K562 (cell line): ENCODE measurements at regions not wholly inside any gene's neighbourhood (a gene's known extent, or its start where the extent isn't known, plus 50 kb on each side); places are given as distances from the start of the nearest gene placed in this dataset.
A peak's percentile ranks its signal among the peaks of the same experiment; 100 is the strongest.

ENCODE experiments used
- AFF4 ChIP-seq: sonication (generic); formaldehyde crosslinking; IDR thresholded peaks from 2 replicates; pipeline ENCODE4 v1.8.0; 2023; ENCODE audit warnings: mild to moderate bottlenecking, missing genetic modification reagents
- CBX1 ChIP-seq: sonication (generic); IDR thresholded peaks from 2 replicates; pipeline ENCODE4 v1.6.1; 2016; ENCODE audit warnings: antibody characterized with exemption, low read depth, mild to moderate bottlenecking
- COPS2 ChIP-seq: fragments of 450-650 bp; conservative IDR thresholded peaks from 2 replicates; pipeline ENCODE4 v1.6.1; 2016; ENCODE audit warnings: mild to moderate bottlenecking, moderate library complexity
- EGR1 ChIP-seq: fragments of 450-650 bp; conservative IDR thresholded peaks from 2 replicates; pipeline ENCODE4 v1.6.1; 2017; ENCODE audit warnings: mild to moderate bottlenecking
- HMGN3 ChIP-seq: IDR thresholded peaks from 2 replicates; pipeline ENCODE4 v1.6.1; 2011; ENCODE audit warnings: borderline replicate concordance, low read depth, mild to moderate bottlenecking, mixed read lengths, low read length; ENCODE audit not compliant: insufficient read length; ENCODE audit errors: extremely low read depth
- MAZ ChIP-seq, 2 experiments: fragments of 450-650 bp in 1 of 2; sonication (generic) in 1 of 2; formaldehyde crosslinking; IDR thresholded peaks in 1 of 2; conservative IDR thresholded peaks in 1 of 2; 2 replicates each; pipeline versions ENCODE4 v1.4.0 to v1.5.0; 2020; ENCODE audit warnings: mild to moderate bottlenecking in 1 of 2, missing genetic modification reagents in 1 of 2
- MLX ChIP-seq, 2 experiments: fragments of 450-650 bp in 1 of 2; sonication (generic) in 1 of 2; formaldehyde crosslinking; conservative IDR thresholded peaks; 2 replicates each; pipeline versions ENCODE4 v1.4.0 to v1.8.1; 2020 to 2022; ENCODE audit warnings: mild to moderate bottlenecking in 1 of 2, missing genetic modification reagents in 1 of 2
- MTA1 ChIP-seq: fragments of 450-650 bp; IDR thresholded peaks from 2 replicates; pipeline ENCODE4 v1.6.1; 2017; ENCODE audit warnings: borderline replicate concordance
- MYNN ChIP-seq, 2 experiments: sonication (generic); formaldehyde crosslinking in 1 of 2; IDR thresholded peaks; 2 replicates each; pipeline versions ENCODE4 v1.5.0 to v1.6.1; 2016 to 2020; ENCODE audit warnings: antibody characterized with exemption in 1 of 2, missing genetic modification reagents in 1 of 2
- PRDM10 ChIP-seq: fragments of 450-650 bp; IDR thresholded peaks from 2 replicates; pipeline ENCODE4 v1.6.1; 2018; ENCODE audit not compliant: partially characterized antibody
- XRCC3 ChIP-seq: fragments of 450-650 bp; IDR thresholded peaks from 2 replicates; pipeline ENCODE4 v1.6.1; 2017; ENCODE audit warnings: mild to moderate bottlenecking, moderate library complexity
- ZBTB43 ChIP-seq: sonication (generic); formaldehyde crosslinking; IDR thresholded peaks from 2 replicates; pipeline ENCODE4 v1.8.0; 2023; ENCODE audit warnings: mild to moderate bottlenecking, missing genetic modification reagents
- ZNF232 ChIP-seq: sonication (generic); formaldehyde crosslinking; IDR thresholded peaks from 2 replicates; pipeline ENCODE4 v1.8.0; 2022; ENCODE audit warnings: mild to moderate bottlenecking, missing genetic modification reagents

- TF ChIP-seq MLX (CRISPR knock-in tag; conservative IDR thresholded peaks at IDR 0.05), result no peak
- TF ChIP-seq MTA1, result no peak
- TF ChIP-seq ZBTB43 (CRISPR knock-in tag), result no peak
- TF ChIP-seq CBX1, result 0 out of 2 replicates have a peak, but pooled peaks have one; percentile 71
- peak in 1 of 2 experiments; percentile 85; a peak in 1 of 4 replicates for TF ChIP-seq MAZ (CRISPR knock-in tag; conservative IDR thresholded peaks at IDR 0.05 in 1 of 2, IDR thresholded peaks at IDR 0.05 in 1 of 2)
- 0 out of 2 replicates have a peak, but pooled peaks have one; percentile 29 for TF ChIP-seq AFF4 (CRISPR knock-in tag)
- TF ChIP-seq XRCC3, result no peak
- TF ChIP-seq ZNF232 (CRISPR knock-in tag), result no peak
- 0 out of 2 replicates have a peak, but pooled peaks have one; percentile 28 for TF ChIP-seq EGR1
- TF ChIP-seq HMGN3, result peak; percentile 46
- TF ChIP-seq PRDM10, result peak; percentile 6
- no peak for TF ChIP-seq COPS2
- no peak for TF ChIP-seq MYNN (IDR thresholded peaks at IDR 0.05)
- TF ChIP-seq MYNN (CRISPR knock-in tag; IDR thresholded peaks at IDR 0.05), result peak; percentile 69; the same call in 1 of the 2 replicates
Measured at GRCh38 chr13:80654638-80655249, 313.8 kb upstream of the SPRY2 start (continued).
